ENCODE measurements at regions not wholly inside any gene's neighbourhood (a gene's known extent, or its start where the extent isn't known, plus 50 kb on each side); places are given as distances from the start of the nearest gene placed in this dataset.

DNA sequence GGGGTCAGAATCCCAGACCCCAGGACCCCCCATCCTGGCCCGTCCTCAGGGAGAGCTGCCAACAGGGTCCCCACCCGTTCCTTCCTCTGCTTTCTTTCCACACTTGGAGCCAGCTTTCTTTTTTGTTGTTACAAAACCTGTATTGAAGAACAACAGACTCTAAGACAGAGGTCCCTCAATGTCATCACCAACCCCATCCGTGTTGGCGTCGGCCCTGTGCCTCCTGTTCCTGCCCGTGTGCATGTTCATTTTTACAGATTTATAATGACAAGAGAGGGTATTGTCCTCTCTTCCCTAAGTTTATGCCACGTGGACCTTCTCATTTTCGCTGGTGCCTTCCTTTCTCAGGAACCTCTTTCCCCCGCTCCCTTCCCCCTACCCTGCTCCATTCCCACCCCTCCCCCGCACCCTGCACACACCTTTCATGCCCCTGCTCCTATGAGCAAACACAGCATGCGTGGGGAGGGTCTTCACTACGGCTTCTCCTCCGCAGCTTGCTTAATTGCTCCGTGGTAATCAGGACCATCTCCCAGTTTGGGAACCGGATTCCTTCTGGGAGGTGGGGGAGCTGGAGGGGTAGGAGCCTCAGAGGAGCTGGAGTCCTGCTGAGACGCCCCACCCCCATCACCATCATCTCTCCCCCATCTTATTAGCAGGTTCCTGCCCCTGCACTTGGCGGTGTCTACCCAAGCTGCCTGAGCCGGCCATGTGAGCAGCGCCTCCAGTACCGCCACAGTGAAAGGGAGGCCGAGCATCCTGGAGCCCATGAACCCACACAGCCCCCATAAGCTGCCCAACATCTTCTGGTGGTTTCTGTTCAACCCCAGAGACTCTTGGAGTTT, 88.0 kb upstream of the INSIG1 start:
- Histone ChIP-seq H3F3A (ENCODE audit: low read depth) (no peaks in the 10 kb centered on the region), H3K79me2 (ENCODE audit: low read depth) (no peaks in the 10 kb centered on the region), H3K9me3 (ENCODE audit: low read depth) (no peaks in the 10 kb centered on the region), H4K20me1 (ENCODE audit: low read depth) (no peaks in the 10 kb centered on the region), H3K4me2 (no peak overlapping the region), H3K9ac (no peak overlapping the region), H3K27ac (no peak overlapping the region), H3K36me3 (no peaks in the 10 kb centered on the region), H3K4me3 (no peak overlapping the region), H3K4me1 (no peaks in the 10 kb centered on the region), H3K27me3 (no peaks in the 10 kb centered on the region), H2AFZ (replicated peaks) (no peak overlapping the region)
- Mint-ChIP-seq H3K27ac (no peak overlapping the region), H3K9me3 (peaks cover 13% of the 10 kb centered on the region), H3K4me3 (no peak overlapping the region), H3K27me3 (ENCODE audit: insufficient read depth, low read depth) (peaks cover 14% of the 10 kb centered on the region), H3K4me1 (peaks cover 17% of the 10 kb centered on the region), H3K36me3 (peaks cover 2% of the 10 kb centered on the region)
- TF ChIP-seq CTCF (IDR thresholded peaks at IDR 0.05) (no peak), EZH2phosphoT487 (IDR thresholded peaks at IDR 0.05) (no peak), EZH2 (IDR thresholded peaks at IDR 0.05) (no peak)
- no peak for DNase-seq (ENCODE audit: low spot score)

- Mint-ChIP-seq H3K27me3 (ENCODE audit: insufficient read depth, low read depth) (peaks cover 14% of the 10 kb centered on the region), H3K36me3 (peaks cover 2% of the 10 kb centered on the region), H3K4me1 (peaks cover 12% of the 10 kb centered on the region), H3K9me3 (peaks cover 13% of the 10 kb centered on the region), H3K27ac (no peak overlapping the region), H3K4me3 (no peak overlapping the region)
- no peak overlapping the region for H3K27ac ChIP-seq
- no peak overlapping the region for H3K9ac ChIP-seq
- no peaks in the 10 kb centered on the region for H3F3A ChIP-seq (ENCODE audit: low read depth)
- H3K4me3 ChIP-seq = no peak overlapping the region
- DNase-seq (ENCODE audit: low spot score) = no peak
- no peaks in the 10 kb centered on the region for H3K79me2 ChIP-seq (ENCODE audit: low read depth)
- H2AFZ ChIP-seq (replicated peaks) = no peak overlapping the region
- no peak overlapping the region for H3K4me2 ChIP-seq
- H3K9me3 ChIP-seq (ENCODE audit: low read depth) = no peaks in the 10 kb centered on the region
- no peaks in the 10 kb centered on the region for H3K27me3 ChIP-seq
- no peaks in the 10 kb centered on the region for H4K20me1 ChIP-seq (ENCODE audit: low read depth)
- H3K36me3 ChIP-seq = no peaks in the 10 kb centered on the region
- TF ChIP-seq CTCF (IDR thresholded peaks at IDR 0.05) = no peak
- no peak for TF ChIP-seq EZH2phosphoT487 (IDR thresholded peaks at IDR 0.05)
- no peak for TF ChIP-seq EZH2 (IDR thresholded peaks at IDR 0.05)
- no peaks in the 10 kb centered on the region for H3K4me1 ChIP-seq
Observed at GRCh38 chr7:155210356-155210755, 87.3 kb upstream of the INSIG1 start.

GRCh38 chr7:155211173-155211572, 86.5 kb upstream of the INSIG1 start:
- Mint-ChIP-seq H3K9me3 (peaks cover 10% of the 10 kb centered on the region), H3K27ac (no peak overlapping the region), H3K4me1 (peaks cover 5% of the 10 kb centered on the region), H3K4me3 (no peak overlapping the region), H3K27me3 (ENCODE audit: insufficient read depth, low read depth) (peaks cover 16% of the 10 kb centered on the region), H3K36me3 (peaks cover 2% of the 10 kb centered on the region)
- Histone ChIP-seq H3F3A (ENCODE audit: low read depth) (no peaks in the 10 kb centered on the region), H3K27ac (no peak overlapping the region), H3K4me2 (no peak overlapping the region), H3K27me3 (no peaks in the 10 kb centered on the region), H2AFZ (replicated peaks) (no peak overlapping the region), H3K36me3 (no peaks in the 10 kb centered on the region), H3K9ac (no peak overlapping the region), H3K4me3 (no peak overlapping the region), H3K9me3 (ENCODE audit: low read depth) (no peaks in the 10 kb centered on the region), H3K79me2 (ENCODE audit: low read depth) (no peaks in the 10 kb centered on the region), H3K4me1 (no peaks in the 10 kb centered on the region), H4K20me1 (ENCODE audit: low read depth) (no peaks in the 10 kb centered on the region)
- no peak for DNase-seq (ENCODE audit: low spot score)
- TF ChIP-seq EZH2phosphoT487 (IDR thresholded peaks at IDR 0.05) (no peak), CTCF (IDR thresholded peaks at IDR 0.05) (no peak), EZH2 (IDR thresholded peaks at IDR 0.05) (no peak)

Measured in neural progenitor cell (in vitro differentiated cells).